CD4-positive, alpha-beta T cell treated with Interferon alpha-2 for 1 hour (primary cell): ENCODE measurements at regions not wholly inside any gene's neighbourhood (a gene's known extent, or its start where the extent isn't known, plus 50 kb on each side); places are given as distances from the start of the nearest gene placed in this dataset.

ENCODE experiments used
- DNase-seq, 2 donors: peaks; one replicate each; pipeline ENCODE4 v3.0.0-alpha.2; 2020 to 2022

DNA sequence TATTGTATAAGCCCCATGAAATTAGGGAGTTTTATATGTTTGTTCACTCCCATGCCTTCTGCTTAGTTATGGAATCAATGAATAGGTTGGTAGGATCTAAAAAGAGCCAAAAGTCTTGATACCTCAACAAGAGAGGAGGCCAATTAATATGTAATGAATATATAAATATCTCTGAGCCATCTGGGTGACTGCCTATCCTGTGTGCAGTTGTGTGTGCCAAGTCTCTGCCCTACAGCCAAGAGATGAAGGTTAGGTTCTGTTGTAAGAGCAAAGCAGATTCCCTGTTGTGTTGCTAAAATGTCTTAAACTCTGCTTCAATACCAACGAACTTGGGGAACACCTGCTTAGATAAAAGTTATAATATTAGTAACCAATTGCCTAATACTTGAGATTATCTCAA is 61.8 kb upstream of the GORAB start:
- no peak for DNase-seq

DNA sequence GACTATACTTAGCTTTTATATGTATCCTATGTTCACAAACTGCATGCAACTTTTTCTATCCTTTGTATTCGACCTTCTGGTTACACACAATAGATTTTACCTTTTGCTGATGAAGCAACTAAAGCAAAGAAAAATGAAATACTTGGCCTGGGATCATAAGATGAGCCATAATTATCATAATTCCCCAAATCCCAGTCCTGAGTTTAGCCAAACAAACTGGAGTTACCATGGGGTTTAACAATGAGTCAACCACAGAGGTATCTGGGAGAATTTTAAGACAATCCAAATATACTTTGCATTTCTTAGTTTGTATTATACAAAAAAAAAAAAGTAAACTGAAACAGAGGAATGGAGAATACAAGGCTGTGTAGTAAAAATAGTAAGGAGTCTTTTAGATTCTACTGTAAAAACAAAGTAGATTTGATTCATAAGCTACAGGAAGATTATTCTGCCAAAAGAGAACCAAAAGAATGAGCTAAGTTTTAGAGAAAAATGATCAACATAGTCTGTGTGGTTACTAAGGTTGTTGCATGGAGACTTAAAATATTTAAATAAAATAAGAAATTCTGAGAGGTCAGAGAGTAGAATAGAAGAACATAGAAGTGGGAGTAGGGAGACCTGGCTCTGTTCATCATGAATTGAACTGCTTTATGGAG is 60.4 kb upstream of the GORAB start:
- DNase-seq: no peak

DNA sequence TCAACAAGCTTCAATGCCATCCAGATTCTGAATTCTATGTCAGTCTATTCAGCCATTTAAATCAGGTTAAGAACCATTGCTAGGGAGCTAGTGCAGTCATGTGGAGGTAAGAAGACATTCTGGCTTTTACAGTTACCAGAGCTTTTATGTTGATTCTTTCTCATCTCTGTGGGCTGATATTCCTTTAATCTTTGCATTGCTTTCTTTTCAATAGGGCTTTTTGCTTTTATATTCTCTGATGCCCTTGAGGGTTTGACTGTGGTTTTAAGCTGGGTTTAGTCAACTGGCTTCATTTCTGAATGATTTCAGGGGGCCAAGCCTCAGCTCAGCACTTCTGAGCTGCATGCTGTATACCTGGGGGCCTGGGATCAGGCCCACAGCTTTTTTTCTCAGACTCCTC is 51.0 kb upstream of the GORAB start:
- DNase-seq: no peak
